Naive B cell (primary cell): ENCODE measurements at regions not wholly inside any gene's neighbourhood (a gene's known extent, or its start where the extent isn't known, plus 50 kb on each side); places are given as distances from the start of the nearest gene placed in this dataset.

ENCODE experiments used
- ATAC-seq, 2 donors: fragments of 150-1000 bp; cut with Tn5 transposase; 2 replicates each; pipeline ENCODE4 v1.10.0; 2021; ENCODE audit warnings: low read depth in 2 of 2, mild to moderate bottlenecking in 2 of 2, moderate library complexity in 2 of 2
- DNase-seq: peaks from one replicate; pipeline ENCODE4 v3.0.0; 2022
- H3K27ac Mint-ChIP-seq, 6 donors: one replicate each; pipeline ENCODE4 v1.8.0; 2020 to 2022; ENCODE audit warnings: mild to moderate bottlenecking in 6 of 6, mixed read lengths in 6 of 6, moderate library complexity in 5 of 6, inconsistent platforms in 2 of 6
- H3K27me3 Mint-ChIP-seq, 3 donors: one replicate each; pipeline ENCODE4 v1.8.0; 2021 to 2022; ENCODE audit warnings: mixed read lengths in 3 of 3, mild to moderate bottlenecking in 1 of 3
- H3K36me3 Mint-ChIP-seq, 2 donors: one replicate each; pipeline ENCODE4 v1.8.0; 2020 to 2022; ENCODE audit warnings: mixed read lengths in 2 of 2, inconsistent platforms in 1 of 2, mild to moderate bottlenecking in 1 of 2
- H3K4me1 Mint-ChIP-seq, 3 donors: one replicate each; pipeline ENCODE4 v1.8.0; 2020 to 2022; ENCODE audit warnings: mixed read lengths in 3 of 3, inconsistent platforms in 1 of 3, mild to moderate bottlenecking in 1 of 3, moderate library complexity in 1 of 3
- H3K4me3 Mint-ChIP-seq, 8 donors: one replicate each; pipeline ENCODE4 v1.8.0; 2020 to 2022; ENCODE audit warnings: mild to moderate bottlenecking in 8 of 8, mixed read lengths in 8 of 8, moderate library complexity in 8 of 8, inconsistent platforms in 2 of 8
- H3K9me3 Mint-ChIP-seq, 7 donors: one replicate each; pipeline ENCODE4 v1.8.0; 2020 to 2022; ENCODE audit warnings: mixed read lengths in 7 of 7, mild to moderate bottlenecking in 5 of 7, inconsistent platforms in 2 of 7, moderate library complexity in 1 of 7

GRCh38 chr12:111038941-111039340, 118.6 kb upstream of the MYL2 start:
- peak overlapping the region in 1 of 8 donors; percentile 51 for H3K4me3 Mint-ChIP-seq
- no peak for ATAC-seq
- H3K27me3 Mint-ChIP-seq = peaks cover 47 to 74% (median 71%) of the 10 kb centered on the region in 3 donors
- no peak overlapping the region for H3K27ac Mint-ChIP-seq
- peaks cover 0 to 5% (median 0%) of the 10 kb centered on the region in 7 donors for H3K9me3 Mint-ChIP-seq
- peaks cover 0 to 8% of the 10 kb centered on the region in 2 donors for H3K36me3 Mint-ChIP-seq
- no peak for DNase-seq
- peaks cover 15 to 24% (median 17%) of the 10 kb centered on the region in 3 donors for H3K4me1 Mint-ChIP-seq

DNA sequence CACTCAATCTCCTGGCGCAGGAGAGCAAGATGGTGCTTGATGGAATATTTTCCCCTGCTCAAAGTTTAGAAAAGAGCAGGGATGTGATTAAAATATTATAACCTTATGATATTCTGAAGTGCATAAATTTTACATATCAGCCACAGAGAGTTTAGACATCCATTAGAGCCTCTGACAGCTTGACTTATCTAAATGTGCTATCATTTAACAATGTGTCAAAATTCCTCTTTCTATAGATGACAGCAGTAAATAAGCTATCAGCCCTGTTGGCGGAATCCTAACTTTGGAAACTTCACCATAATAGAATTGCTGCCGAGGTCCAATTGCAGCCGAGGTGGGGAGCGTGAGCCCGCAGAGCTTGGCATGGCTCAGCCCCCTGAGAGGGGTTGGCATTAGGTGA, 117.7 kb upstream of the MYL2 start:
- Mint-ChIP-seq H3K27ac (no peak overlapping the region), H3K4me3 (peak overlapping the region in 1 of 8 donors; percentile 1), H3K9me3 (peaks cover 0 to 4% (median 0%) of the 10 kb centered on the region in 7 donors), H3K27me3 (peaks cover 43 to 70% (median 63%) of the 10 kb centered on the region in 3 donors), H3K36me3 (peaks cover 0 to 8% of the 10 kb centered on the region in 2 donors), H3K4me1 (peaks cover 15 to 26% (median 17%) of the 10 kb centered on the region in 3 donors)
- no peak for DNase-seq
- no peak for ATAC-seq

GRCh38 chr12:111037047-111037446, 116.7 kb upstream of the MYL2 start:
- H3K27me3 Mint-ChIP-seq = peaks cover 51 to 78% (median 71%) of the 10 kb centered on the region in 3 donors
- ATAC-seq = no peak
- peak overlapping the region in 5 of 8 donors; percentile 2 to 81 (median 9) for H3K4me3 Mint-ChIP-seq

DNA sequence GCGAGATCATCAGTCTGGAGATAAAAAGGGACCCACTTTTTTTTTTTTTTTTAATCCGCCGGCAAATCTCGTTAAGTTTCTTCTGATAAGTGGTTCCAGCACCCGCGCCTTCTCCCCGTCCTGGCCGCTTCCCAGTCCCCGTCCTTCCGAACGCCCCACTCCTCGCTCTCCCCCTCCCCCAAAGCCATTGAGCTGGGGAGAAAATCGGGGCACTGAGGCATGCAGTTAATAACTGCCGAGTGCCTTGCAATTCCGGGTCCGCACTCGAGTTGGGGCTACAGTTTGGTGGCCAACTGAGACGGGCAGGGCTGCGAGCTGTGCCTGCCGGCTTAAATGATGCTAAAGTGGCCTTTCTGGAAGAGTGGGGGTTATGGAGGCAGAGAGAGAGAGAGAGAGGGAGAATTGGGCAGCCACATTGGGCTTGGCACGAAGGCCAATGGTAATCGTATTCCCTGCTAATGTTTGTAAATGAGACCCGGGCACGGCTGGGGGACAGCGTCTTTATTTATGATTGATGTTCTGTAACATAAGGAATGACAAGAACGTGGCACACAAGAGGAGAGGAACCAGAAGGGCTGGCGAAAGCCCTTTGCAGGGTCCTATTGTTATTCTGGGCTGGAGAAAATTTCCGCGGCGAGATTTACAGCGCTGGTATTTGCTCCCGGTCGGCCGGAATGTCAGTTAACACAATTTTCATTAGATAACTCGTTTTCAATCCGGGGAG, 115.4 kb upstream of the MYL2 start:
- DNase-seq = no peak
- peaks cover 0 to 4% (median 0%) of the 10 kb centered on the region in 7 donors for H3K9me3 Mint-ChIP-seq
- peaks cover 0 to 8% of the 10 kb centered on the region in 2 donors for H3K36me3 Mint-ChIP-seq
- peaks cover 57 to 83% (median 76%) of the 10 kb centered on the region in 3 donors for H3K27me3 Mint-ChIP-seq
- H3K4me3 Mint-ChIP-seq = peak overlapping the region; percentile 2 to 81 (median 67)
- H3K27ac Mint-ChIP-seq = no peak overlapping the region
- H3K4me1 Mint-ChIP-seq = peaks cover 19 to 34% (median 21%) of the 10 kb centered on the region in 3 donors
- ATAC-seq = no peak

More at GRCh38 chr12:111037047-111037446, 116.7 kb upstream of the MYL2 start:
- Mint-ChIP-seq H3K36me3 (peaks cover 0 to 8% of the 10 kb centered on the region in 2 donors), H3K4me1 (peaks cover 19 to 34% (median 21%) of the 10 kb centered on the region in 3 donors), H3K9me3 (peaks cover 0 to 4% (median 0%) of the 10 kb centered on the region in 7 donors), H3K27ac (peak overlapping the region in 1 of 6 donors; percentile 86)
- no peak for DNase-seq

GRCh38 chr12:111034886-111035577, 114.7 kb upstream of the MYL2 start:
- ATAC-seq (no peak), DNase-seq (no peak)
- peaks cover 19 to 34% (median 21%) of the 10 kb centered on the region in 3 donors for H3K4me1 Mint-ChIP-seq
- peak overlapping the region in 7 of 8 donors; percentile 33 to 81 (median 68) for H3K4me3 Mint-ChIP-seq
- H3K9me3 Mint-ChIP-seq = peaks cover 0 to 3% (median 0%) of the 10 kb centered on the region in 7 donors
- peaks cover 59 to 83% (median 76%) of the 10 kb centered on the region in 3 donors for H3K27me3 Mint-ChIP-seq
- H3K27ac Mint-ChIP-seq = peak overlapping the region in 1 of 6 donors; percentile 42
- peaks cover 0 to 8% of the 10 kb centered on the region in 2 donors for H3K36me3 Mint-ChIP-seq

- Mint-ChIP-seq H3K27me3 (peaks cover 65 to 84% (median 80%) of the 10 kb centered on the region in 3 donors), H3K4me1 (peaks cover 19 to 34% (median 21%) of the 10 kb centered on the region in 3 donors), H3K27ac (peak within 1 kb of the TSS in 1 of 6 donors; percentile 91), H3K4me3 (peak within 1 kb of the TSS; percentile 33 to 81 (median 70)), H3K9me3 (peaks cover 0 to 3% (median 0%) of the 10 kb centered on the region in 7 donors), H3K36me3 (peaks cover 0 to 8% of the 10 kb centered on the region in 2 donors)
- ATAC-seq = no peak
- no peak for DNase-seq
Measured at GRCh38 chr12:111034083-111034885, 113.9 kb upstream of the MYL2 start, which contains the start of gene CUX2. Gene CUX2, plus strand, starts transcription at chr12:111034165.

DNA sequence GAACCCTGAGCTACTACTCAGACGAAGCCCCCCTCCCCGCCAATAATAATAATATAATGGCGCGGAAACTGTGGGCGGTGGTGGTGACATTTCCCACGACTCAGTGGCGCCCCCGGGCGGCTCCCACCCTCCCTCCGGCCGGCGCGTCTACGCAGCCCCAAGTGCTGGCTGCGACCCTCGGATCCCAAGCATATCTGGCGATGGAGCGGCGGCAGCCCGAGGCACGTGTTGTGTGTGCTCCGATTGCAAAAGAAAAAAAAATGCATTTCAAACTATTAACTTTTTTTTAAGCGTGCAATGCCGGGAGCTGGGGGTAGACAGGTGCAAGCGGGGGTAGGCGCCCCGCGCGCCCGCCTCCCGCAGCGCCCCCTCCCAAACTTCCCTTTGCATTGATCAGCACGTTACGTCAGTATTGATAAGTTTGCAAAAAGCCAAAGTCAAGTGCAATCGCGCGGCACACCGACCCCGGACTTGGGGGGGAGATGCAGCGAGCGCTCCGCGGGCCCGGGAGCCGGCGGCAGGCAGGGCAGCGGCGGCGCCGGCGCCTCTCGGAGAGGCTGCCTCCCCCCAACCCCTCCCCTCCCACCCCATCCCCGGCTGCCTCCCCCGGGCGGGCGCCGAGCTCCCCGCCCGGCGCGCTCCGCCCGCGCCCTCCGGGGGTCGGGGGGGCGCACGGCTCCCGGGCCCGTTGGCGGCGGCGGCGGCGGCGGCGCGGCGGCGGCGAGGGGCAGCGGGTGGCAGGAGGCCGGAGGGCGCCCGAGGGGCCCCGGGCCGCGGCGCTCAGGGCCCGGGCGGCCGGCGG, 113.1 kb upstream of the MYL2 start:
- H3K9me3 Mint-ChIP-seq = peaks cover 0 to 3% (median 0%) of the 10 kb centered on the region in 7 donors
- H3K36me3 Mint-ChIP-seq = peaks cover 0 to 8% of the 10 kb centered on the region in 2 donors
- H3K4me3 Mint-ChIP-seq = peak overlapping the region in 7 of 8 donors; percentile 34 to 75 (median 38)
- DNase-seq = no peak
- no peak for ATAC-seq
- peaks cover 61 to 84% (median 80%) of the 10 kb centered on the region in 3 donors for H3K27me3 Mint-ChIP-seq
- H3K4me1 Mint-ChIP-seq = peaks cover 19 to 34% (median 21%) of the 10 kb centered on the region in 3 donors
- peak overlapping the region in 1 of 6 donors; percentile 91 for H3K27ac Mint-ChIP-seq

- Mint-ChIP-seq H3K9me3 (peaks cover 0 to 3% (median 0%) of the 10 kb centered on the region in 7 donors), H3K4me1 (peaks cover 19 to 34% (median 21%) of the 10 kb centered on the region in 3 donors), H3K27me3 (peaks cover 52 to 84% (median 77%) of the 10 kb centered on the region in 3 donors), H3K27ac (peak overlapping the region in 1 of 6 donors; percentile 52), H3K36me3 (peaks cover 0 to 8% of the 10 kb centered on the region in 2 donors), H3K4me3 (peak overlapping the region in 7 of 8 donors; percentile 35 to 84 (median 55))
- DNase-seq = no peak
- ATAC-seq = no peak
Measured at GRCh38 chr12:111032591-111032919, 112.2 kb upstream of the MYL2 start.

GRCh38 chr12:111031916-111032590, 111.7 kb upstream of the MYL2 start:
- DNase-seq (no peak), ATAC-seq (no peak)
- H3K4me1 Mint-ChIP-seq = peaks cover 19 to 33% (median 21%) of the 10 kb centered on the region in 3 donors
- H3K4me3 Mint-ChIP-seq = peak overlapping the region in 4 of 8 donors; percentile 47 to 84 (median 58)
- H3K27me3 Mint-ChIP-seq = peaks cover 52 to 84% (median 80%) of the 10 kb centered on the region in 3 donors
- H3K27ac Mint-ChIP-seq = no peak overlapping the region
- peaks cover 0 to 3% (median 0%) of the 10 kb centered on the region in 7 donors for H3K9me3 Mint-ChIP-seq
- H3K36me3 Mint-ChIP-seq = peaks cover 0 to 8% of the 10 kb centered on the region in 2 donors

GRCh38 chr12:111030800-111031199, 110.4 kb upstream of the MYL2 start:
- DNase-seq = no peak
- ATAC-seq = no peak
- no peak overlapping the region for H3K27ac Mint-ChIP-seq
- peaks cover 12 to 21% (median 15%) of the 10 kb centered on the region in 3 donors for H3K4me1 Mint-ChIP-seq
- H3K4me3 Mint-ChIP-seq = no peak overlapping the region
- peaks cover 0 to 8% of the 10 kb centered on the region in 2 donors for H3K36me3 Mint-ChIP-seq
- H3K27me3 Mint-ChIP-seq = peaks cover 56 to 84% (median 80%) of the 10 kb centered on the region in 3 donors
- H3K9me3 Mint-ChIP-seq = peaks cover 0 to 2% (median 0%) of the 10 kb centered on the region in 7 donors

DNA sequence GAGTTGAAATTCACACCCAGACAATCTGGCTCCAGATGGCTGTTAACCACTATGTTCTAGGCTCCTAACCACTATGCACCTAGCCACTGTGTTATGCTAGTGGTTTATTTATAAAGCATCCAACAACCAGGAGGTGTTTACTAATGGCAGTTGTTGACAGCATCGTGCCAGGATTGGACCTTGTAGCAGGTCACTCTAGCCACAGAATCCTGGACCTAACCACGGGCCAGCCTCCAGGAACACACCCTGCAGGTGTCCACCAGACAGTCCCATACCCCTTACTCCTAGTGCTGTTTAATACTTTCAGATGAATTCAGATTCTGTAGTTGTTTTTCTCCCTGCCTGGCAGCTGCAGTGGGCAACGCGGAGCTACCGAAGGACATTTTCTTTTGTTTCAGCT, 109.4 kb upstream of the MYL2 start:
- peaks cover 55 to 80% (median 78%) of the 10 kb centered on the region in 3 donors for H3K27me3 Mint-ChIP-seq
- peaks cover 0 to under 1% of the 10 kb centered on the region in 2 donors for H3K36me3 Mint-ChIP-seq
- no peaks in the 10 kb centered on the region for H3K9me3 Mint-ChIP-seq
- peaks cover 2 to 10% (median 6%) of the 10 kb centered on the region in 3 donors for H3K4me1 Mint-ChIP-seq
- H3K4me3 Mint-ChIP-seq = no peak overlapping the region
- DNase-seq (no peak), ATAC-seq (no peak)
- H3K27ac Mint-ChIP-seq = no peak overlapping the region
